AG09309 (cell line): ENCODE measurements at regions not wholly inside any gene's neighbourhood (a gene's known extent, or its start where the extent isn't known, plus 50 kb on each side); places are given as distances from the start of the nearest gene placed in this dataset.

Experiments
- DNase-seq: peaks from one replicate; pipeline ENCODE4 v3.0.0-alpha.2; 2010; ENCODE audit warnings: low read depth
- H3K4me3 ChIP-seq: 2 replicates; pipeline ENCODE4 v1.5.1; 2011; ENCODE audit warnings: mild to moderate bottlenecking, low read depth, low read length, moderate library complexity; ENCODE audit not compliant: control insufficient read depth
- CTCF ChIP-seq: IDR thresholded peaks from 2 replicates; pipeline ENCODE4 v1.5.1; 2011; ENCODE audit warnings: mild to moderate bottlenecking, low read depth, low read length, inconsistent platforms; ENCODE audit not compliant: insufficient read depth, control insufficient read depth; ENCODE audit errors: missing control alignments

- no peak for DNase-seq
- no peak overlapping the region for H3K4me3 ChIP-seq
- no peak for TF ChIP-seq CTCF
Measured at GRCh38 chr4:123941306-123941705, 544.7 kb downstream of the SPRY1 start.

- TF ChIP-seq CTCF: no peak
- DNase-seq: no peak
- no peak overlapping the region for H3K4me3 ChIP-seq
Measured at GRCh38 chr4:123943976-123944375, 547.4 kb downstream of the SPRY1 start.

- no peak for TF ChIP-seq CTCF
- no peak for DNase-seq
- H3K4me3 ChIP-seq: no peak overlapping the region
Measured at GRCh38 chr4:123945301-123945700, 548.7 kb downstream of the SPRY1 start.

GRCh38 chr4:123950530-123950929 is 553.9 kb downstream of the SPRY1 start:
- no peak for DNase-seq
- no peak overlapping the region for H3K4me3 ChIP-seq
- no peak for TF ChIP-seq CTCF

GRCh38 chr4:123952530-123953274 is 556.1 kb downstream of the SPRY1 start:
- H3K4me3 ChIP-seq: no peak overlapping the region
- DNase-seq: no peak
- no peak for TF ChIP-seq CTCF

- no peak for TF ChIP-seq CTCF
- DNase-seq: no peak
- H3K4me3 ChIP-seq: no peak overlapping the region
Measured at GRCh38 chr4:123953566-123953965, 557.0 kb downstream of the SPRY1 start.
